ENCODE measurements at regions not wholly inside any gene's neighbourhood (a gene's known extent, or its start where the extent isn't known, plus 50 kb on each side); places are given as distances from the start of the nearest gene placed in this dataset.

DNA sequence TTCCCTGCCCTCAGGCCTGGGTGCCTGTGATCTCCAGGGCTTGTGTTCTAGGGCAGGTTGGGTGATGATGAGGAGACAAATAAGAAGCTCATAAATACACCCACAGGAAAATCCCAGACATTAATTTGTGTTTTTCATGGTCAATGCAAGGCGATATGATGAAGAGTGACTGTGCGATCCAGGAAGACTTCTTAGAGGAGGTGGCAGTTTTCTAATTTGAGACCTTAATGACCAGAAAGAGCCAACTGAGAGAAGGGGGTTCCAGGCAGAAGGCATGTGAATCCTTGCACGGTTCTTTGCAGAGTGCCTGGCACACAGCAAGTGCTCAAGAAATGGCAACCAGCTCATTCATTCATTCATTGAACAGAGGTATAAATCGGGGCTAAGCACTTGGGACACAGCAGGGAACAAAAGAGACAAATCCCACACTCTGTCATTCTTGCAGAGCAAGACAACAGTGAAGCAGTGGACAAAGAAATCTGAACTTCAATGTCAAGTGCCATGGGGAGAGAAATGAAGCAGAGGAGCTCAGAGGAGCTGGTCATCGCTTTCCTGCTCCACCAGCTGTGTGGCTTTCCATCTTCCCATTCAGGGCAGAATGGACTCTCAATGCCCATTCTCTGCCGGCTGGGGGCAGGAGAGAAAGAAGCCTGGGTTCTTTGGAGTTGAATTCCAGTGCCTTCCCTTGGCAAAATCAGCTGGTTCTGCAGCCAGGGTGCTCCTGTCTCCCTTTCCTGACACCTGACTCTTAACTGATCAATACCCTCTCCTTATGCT lies 128.3 kb downstream of the AACS start:
- no peak for FAIRE-seq

DNA sequence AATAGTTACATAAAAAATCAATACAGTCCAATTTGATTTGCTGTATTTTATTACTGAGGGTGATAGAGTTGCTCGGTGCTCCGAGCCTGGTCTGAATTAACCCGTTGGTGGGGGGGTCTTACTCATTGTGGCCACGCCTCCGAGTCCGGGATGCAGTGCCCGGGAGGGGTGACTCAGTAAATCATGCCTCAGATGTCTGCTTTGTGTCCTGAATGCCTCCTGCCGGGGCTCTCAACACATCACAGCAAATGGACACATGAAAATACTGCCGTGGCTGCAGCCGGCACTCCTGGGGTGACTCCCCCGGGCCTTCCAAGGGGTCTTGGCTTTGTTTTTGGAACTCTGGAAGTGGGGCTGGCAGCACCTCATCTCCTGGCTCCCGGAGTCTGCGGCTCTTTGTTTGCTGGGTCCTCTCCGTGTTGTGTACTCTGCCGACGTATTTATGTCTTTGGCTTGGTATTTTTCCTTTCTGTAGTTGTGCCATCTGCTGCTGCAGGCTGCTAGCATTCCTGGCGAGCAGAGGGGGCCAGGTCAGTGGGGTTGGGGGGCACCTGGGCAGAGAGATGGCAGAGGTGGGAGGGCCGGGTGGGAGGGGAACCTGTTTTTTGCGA lies 129.0 kb downstream of the AACS start:
- DNase-seq (ENCODE audit: insufficient read length, low spot score) (peak; percentile 57), FAIRE-seq (no peak)
- TF ChIP-seq POLR2A (IDR thresholded peaks at IDR 0.05; ENCODE audit: low read depth, low read length), result no peak

More for the DNA sequence above, 128.3 kb downstream of the AACS start:
- no peak for TF ChIP-seq POLR2A (IDR thresholded peaks at IDR 0.05; ENCODE audit: low read depth, low read length)
- no peak for DNase-seq (ENCODE audit: insufficient read length, low spot score)

DNA sequence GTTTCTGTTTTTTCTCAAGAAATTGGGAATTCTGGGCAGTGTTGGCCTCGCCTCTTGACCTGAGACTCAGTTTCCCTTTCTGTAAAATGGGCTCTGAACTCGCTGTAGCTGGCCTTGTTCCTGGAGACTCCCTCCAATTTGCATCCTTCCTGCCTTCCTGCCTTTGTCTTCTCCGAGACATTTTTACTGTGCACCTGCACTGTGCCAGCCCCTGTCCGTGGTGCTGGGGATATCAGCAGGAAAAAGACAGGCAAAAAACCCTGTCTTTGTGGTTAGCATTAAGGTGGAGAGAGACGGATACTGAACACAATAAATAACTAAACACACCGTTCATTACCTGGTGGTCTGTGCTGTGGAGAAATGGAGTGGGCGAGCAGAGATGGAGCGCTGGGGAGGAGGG lies 129.8 kb downstream of the AACS start:
- TF ChIP-seq POLR2A (IDR thresholded peaks at IDR 0.05; ENCODE audit: low read depth, low read length), result no peak
- FAIRE-seq (no peak), DNase-seq (ENCODE audit: insufficient read length, low spot score) (no peak)

DNA sequence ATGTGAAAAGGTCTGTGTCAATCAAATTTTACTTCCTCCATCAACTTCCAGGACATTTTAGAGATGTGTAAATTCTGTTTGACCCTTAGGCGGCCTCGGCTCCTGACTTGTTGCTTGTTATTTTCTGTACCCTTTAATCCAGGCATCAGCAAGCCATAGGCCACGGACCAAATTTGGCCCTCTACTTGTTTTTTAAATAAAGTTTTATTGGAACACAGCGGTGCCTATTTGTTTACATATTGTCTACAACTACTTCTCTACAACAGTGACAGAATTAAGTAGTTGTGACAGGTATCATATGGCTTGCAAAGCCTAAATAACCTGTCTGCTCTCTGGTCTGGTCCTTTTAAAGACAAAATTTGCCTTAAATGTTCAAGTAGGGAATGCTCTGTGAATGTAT lies 132.1 kb downstream of the AACS start:
- FAIRE-seq (no peak), DNase-seq (ENCODE audit: insufficient read length, low spot score) (no peak)
- no peak for TF ChIP-seq POLR2A (IDR thresholded peaks at IDR 0.05; ENCODE audit: low read depth, low read length)

DNA sequence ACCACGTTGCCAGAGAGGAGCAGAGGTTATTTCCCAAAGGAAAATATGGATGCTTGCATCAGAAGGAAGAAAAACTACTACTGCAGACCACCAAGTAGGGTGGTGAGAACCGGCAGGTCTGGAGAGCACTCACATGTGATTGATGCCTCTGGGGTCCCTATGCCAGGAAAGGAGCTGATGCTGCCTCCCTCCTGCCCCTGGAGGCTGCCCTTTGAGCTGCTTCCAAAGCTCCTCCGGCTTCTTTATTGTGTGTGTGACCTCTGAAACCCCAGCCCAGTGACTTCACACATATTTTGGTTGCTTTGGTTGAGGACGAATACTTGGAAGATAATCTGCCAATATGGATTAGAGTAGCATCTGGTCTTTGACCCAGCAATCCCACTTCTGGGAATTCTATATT lies 133.4 kb downstream of the AACS start:
- FAIRE-seq (no peak), DNase-seq (ENCODE audit: insufficient read length, low spot score) (no peak)
- no peak for TF ChIP-seq POLR2A (IDR thresholded peaks at IDR 0.05; ENCODE audit: low read depth, low read length)

DNA sequence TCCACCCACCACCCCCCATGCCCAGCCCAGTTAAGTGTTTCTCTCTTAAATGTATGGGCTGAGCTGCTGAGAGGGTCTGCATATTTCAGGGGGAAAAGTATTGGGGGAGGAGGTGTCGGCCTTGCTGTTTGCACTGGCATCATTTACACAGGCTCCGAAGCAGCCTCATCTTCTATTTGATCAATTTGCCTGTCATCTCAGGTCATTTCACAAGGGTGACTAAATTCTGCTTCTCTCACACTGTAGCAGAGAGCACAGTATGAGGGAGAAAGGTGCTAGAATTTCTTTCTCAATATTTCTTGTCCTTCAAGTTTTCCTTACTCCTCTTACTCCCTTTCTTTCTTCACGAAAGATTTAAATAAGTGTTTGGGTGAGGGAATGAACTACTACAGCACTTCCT lies 135.9 kb downstream of the AACS start:
- DNase-seq (ENCODE audit: insufficient read length, low spot score) (no peak), FAIRE-seq (no peak)
- no peak for TF ChIP-seq POLR2A (IDR thresholded peaks at IDR 0.05; ENCODE audit: low read depth, low read length)

DNA sequence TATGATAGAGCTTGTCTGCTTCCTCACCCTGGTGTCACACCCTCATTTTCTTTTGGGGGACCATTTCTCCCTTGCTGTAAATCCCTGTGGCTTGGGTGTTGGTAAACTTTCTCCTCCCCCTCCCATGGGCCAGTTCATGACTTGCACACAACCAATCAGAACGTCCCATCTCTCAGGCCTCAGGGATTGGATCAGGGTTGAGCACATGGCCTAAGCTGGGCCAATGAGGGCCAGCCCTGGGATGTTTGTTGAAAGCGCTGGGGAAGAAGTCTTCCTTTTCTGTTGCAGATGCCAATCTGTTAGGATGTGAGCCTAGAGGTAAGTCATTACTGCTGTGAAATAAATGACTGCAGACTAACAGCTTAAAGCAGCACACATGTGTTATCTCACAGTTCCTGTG lies 136.7 kb downstream of the AACS start:
- no peak for TF ChIP-seq POLR2A (IDR thresholded peaks at IDR 0.05; ENCODE audit: low read depth, low read length)
- DNase-seq (ENCODE audit: insufficient read length, low spot score), result no peak
- FAIRE-seq, result no peak

DNA sequence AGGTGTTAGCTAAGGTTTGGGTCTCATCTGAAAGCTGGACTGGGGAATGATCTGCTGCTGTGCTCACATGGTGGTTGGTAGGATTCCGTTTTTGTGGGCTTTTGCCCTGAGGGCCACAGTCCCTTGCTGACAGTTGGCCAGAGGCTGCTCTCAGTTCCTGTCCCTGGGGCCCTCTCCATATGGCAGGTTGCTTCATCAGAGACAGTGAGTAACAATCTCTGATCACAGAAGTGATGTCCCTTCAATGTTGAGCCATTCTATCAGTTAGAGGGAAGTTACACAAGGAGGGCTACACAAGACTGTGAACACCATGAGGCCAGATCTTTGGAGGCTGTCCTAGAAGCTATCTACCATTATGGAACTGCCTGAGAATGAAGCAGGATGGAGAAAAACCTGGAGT lies 137.2 kb downstream of the AACS start:
- TF ChIP-seq POLR2A (IDR thresholded peaks at IDR 0.05; ENCODE audit: low read depth, low read length), result no peak
- no peak for FAIRE-seq
- DNase-seq (ENCODE audit: insufficient read length, low spot score), result no peak

DNA sequence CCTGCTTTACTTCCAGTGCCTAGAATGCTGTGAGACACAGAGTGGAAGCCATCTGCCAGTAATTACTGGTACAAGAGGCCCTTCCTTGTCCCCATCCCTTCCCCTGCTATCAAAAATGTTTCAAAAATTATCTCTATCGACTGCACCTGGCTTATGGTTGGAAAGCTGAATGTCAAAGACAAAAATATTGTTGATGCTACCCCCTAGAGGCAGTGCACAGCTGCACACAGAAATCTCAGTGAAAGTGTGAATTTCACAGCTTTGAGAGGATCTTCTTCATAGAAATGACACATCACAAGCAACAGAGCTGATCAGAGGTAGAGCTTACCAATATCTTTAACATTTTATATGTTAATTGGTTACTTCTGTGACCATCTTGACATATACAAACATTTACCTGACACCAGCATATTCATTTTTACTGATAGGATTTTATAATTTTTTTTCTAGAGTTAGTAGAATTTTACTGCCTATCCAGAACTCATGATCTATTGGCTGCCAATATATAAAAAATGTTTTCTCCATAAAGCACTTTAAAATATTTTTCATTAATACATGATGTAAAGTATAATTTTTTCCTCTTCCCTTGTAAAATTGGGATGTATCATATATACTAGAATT lies 138.0 kb downstream of the AACS start:
- DNase-seq (ENCODE audit: insufficient read length, low spot score), result no peak
- TF ChIP-seq POLR2A (IDR thresholded peaks at IDR 0.05; ENCODE audit: low read depth, low read length), result no peak
- FAIRE-seq, result no peak

DNA sequence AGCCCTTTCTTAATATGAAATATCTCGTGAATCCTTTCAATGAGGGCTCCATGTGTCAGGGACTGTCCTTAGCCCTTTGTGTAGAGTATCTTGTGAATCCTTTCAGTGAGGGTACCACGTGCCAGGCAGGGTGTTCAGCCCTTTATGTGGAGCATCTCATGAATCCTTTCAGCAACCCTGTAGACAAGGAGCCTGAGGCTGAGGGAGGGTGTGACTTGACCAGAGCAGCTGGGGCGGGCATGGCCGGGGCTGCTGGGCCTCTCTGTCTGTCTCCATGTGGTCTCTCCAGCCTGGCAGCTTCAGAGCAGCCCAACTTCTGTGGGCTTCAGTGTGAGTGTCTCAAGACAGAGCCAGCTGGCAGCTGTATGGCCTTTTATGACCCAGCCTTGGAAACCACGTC lies 140.2 kb downstream of the AACS start:
- FAIRE-seq (no peak), DNase-seq (ENCODE audit: insufficient read length, low spot score) (no peak)
- TF ChIP-seq POLR2A (IDR thresholded peaks at IDR 0.05; ENCODE audit: low read depth, low read length), result no peak

DNA sequence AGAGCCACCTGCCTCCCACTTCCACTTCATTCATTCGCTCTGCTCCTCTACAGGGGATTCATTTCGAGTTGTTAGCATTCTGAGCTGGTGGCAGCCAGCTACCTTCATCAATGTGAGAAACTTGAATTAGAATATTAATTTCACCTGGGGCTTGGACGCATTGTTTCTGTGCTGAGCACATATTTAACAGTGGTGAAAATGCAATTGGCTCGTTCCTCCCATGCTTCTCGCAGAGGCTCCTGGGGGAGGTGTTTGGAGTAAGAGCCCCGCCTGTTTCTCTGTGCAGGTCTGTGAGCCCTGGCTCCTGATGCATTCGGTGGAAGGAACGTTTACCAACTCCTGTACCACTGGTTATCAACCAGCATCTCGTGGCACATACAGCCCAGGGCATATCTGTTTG lies 141.5 kb downstream of the AACS start:
- TF ChIP-seq POLR2A (IDR thresholded peaks at IDR 0.05; ENCODE audit: low read depth, low read length), result no peak
- FAIRE-seq (no peak), DNase-seq (ENCODE audit: insufficient read length, low spot score) (no peak)

DNA sequence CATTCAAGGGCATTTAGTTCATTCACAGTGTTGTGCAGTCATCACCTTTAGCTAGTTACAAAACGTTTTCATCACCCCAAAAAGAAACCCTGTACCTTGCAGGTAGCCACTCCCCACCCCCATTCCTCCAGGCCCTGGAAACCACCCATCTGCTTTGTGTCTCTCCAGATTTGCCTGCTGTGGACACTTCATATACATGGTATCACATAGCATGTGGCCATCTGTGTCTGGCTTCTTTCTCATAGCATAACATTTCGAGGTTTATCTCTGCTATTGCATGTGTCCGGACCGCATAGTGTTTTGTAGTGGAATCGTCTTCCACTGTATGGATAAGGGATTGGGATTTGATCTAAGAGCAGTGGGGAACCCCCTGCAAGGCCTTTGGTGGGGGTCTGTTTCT lies 143.1 kb downstream of the AACS start:
- no peak for TF ChIP-seq POLR2A (IDR thresholded peaks at IDR 0.05; ENCODE audit: low read depth, low read length)
- FAIRE-seq, result no peak
- DNase-seq (ENCODE audit: insufficient read length, low spot score), result no peak

DNA sequence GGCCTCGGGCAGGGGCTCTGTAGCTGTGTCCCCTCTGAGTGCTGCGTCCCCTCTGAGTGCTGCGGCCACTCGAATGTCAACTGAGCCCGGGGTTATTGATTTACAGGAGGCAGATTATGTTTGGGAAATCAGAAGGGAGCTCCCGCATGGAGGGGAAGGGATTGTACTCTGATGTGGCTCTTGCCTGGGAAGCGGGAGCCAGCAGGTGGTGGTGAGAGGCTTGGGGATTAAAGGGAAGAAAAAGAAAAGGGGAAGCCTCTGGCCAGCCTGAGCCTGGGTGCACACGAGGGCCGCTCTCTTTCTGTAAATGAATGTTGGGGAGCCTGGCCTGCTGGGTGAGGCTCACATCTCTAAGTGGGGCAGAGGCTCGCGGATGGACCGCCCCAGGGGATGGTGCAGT lies 143.7 kb downstream of the AACS start:
- DNase-seq (ENCODE audit: insufficient read length, low spot score), result no peak
- FAIRE-seq, result no peak
- no peak for TF ChIP-seq POLR2A (IDR thresholded peaks at IDR 0.05; ENCODE audit: low read depth, low read length)

DNA sequence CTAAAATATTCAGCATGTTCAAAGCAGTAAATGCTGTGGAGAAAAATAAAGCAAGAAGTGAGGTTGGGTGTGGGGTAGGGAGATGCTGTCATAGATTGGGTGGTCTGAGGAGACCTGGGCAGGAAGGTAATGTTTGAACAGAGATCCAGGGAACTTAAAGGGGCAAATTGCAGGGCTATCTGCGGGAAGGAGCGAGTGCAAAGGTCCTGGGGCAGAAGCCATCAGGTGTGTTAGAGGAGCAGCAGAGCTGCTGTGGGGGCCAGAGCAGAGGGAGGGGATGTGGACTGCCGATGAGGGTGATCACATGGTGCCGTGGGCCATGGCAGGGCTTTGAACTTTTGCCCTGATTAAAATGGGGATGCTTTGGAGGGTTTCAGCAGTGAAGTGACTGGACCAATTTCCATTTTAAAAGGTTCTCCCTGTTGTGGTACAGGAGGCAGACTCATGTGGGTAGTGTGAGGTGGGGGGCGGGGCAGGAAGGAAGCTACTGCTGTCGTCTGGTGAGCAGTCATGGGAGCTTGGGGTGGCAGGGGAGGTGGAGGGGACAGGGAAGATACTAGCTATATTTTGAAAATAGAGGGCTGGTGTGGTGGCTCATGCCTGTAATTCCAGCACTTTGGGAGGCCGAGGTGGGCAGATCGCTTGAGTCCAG lies 145.0 kb downstream of the AACS start:
- no peak for TF ChIP-seq POLR2A (IDR thresholded peaks at IDR 0.05; ENCODE audit: low read depth, low read length)
- DNase-seq (ENCODE audit: insufficient read length, low spot score), result no peak

More for the DNA sequence above, 145.0 kb downstream of the AACS start:
- no peak for FAIRE-seq

Measured in H54 (cell line).